Body of pancreas (tissue), 4 donors: ENCODE measurements at regions not wholly inside any gene's neighbourhood (a gene's known extent, or its start where the extent isn't known, plus 50 kb on each side); places are given as distances from the start of the nearest gene placed in this dataset.

Experiments used
- POLR2A ChIP-seq, 3 donors: fragments of 450-650 bp; IDR thresholded peaks; one replicate each; pipeline ENCODE4 v1.6.1; 2016; ENCODE audit warnings: antibody characterized with exemption in 3 of 3, mild to moderate bottlenecking in 2 of 3
- TF ChIP-seq, protein P1 (sequence below), 7 experiments: fragments of 450-650 bp in 4 of 7; fragments of 200-600 bp in 3 of 7; sonication (generic) in 3 of 7; IDR thresholded peaks; one replicate each; pipeline ENCODE4 v1.5.1; 2016 to 2019; ENCODE audit warnings: antibody characterized with exemption in 7 of 7

DNA sequence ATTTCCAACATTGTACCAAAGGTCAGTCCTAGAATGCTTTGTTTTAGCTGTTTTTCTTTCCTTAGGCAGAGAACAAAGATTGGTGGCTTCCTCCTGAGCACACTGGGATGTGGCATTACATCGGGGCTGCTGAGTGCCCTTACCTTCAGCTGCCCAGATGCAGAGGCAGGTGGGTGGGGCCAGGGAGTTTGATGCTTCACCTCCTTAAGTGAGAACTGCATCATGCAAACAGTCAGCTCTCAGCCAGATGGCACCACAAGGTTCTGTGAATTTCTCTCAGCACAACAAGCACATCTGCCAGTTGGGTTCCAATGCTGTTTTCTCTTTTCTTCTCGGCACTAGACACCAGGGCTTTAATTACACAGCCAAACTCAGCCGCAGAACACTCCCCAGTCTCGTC is 87.4 kb upstream of the UBL3 start:
- TF ChIP-seq, protein P1, sequence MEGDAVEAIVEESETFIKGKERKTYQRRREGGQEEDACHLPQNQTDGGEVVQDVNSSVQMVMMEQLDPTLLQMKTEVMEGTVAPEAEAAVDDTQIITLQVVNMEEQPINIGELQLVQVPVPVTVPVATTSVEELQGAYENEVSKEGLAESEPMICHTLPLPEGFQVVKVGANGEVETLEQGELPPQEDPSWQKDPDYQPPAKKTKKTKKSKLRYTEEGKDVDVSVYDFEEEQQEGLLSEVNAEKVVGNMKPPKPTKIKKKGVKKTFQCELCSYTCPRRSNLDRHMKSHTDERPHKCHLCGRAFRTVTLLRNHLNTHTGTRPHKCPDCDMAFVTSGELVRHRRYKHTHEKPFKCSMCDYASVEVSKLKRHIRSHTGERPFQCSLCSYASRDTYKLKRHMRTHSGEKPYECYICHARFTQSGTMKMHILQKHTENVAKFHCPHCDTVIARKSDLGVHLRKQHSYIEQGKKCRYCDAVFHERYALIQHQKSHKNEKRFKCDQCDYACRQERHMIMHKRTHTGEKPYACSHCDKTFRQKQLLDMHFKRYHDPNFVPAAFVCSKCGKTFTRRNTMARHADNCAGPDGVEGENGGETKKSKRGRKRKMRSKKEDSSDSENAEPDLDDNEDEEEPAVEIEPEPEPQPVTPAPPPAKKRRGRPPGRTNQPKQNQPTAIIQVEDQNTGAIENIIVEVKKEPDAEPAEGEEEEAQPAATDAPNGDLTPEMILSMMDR (IDR thresholded peaks at IDR 0.05) = no peak
- TF ChIP-seq POLR2A (IDR thresholded peaks at IDR 0.05) = no peak
